ENCODE measurements at regions not wholly inside any gene's neighbourhood (a gene's known extent, or its start where the extent isn't known, plus 50 kb on each side); places are given as distances from the start of the nearest gene placed in this dataset.

GRCh38 chr17:33509331-33509730 is 216.2 kb upstream of the ASIC2 start:
- DNase-seq (ENCODE audit: low spot score in 2 of 2) (no peak), FAIRE-seq (no peak)

- FAIRE-seq, result no peak
- no peak for DNase-seq (ENCODE audit: low spot score in 2 of 2)
Observed at GRCh38 chr17:33511670-33512069, 218.6 kb upstream of the ASIC2 start.

- DNase-seq (ENCODE audit: low spot score in 2 of 2) (no peak), FAIRE-seq (no peak)
Observed at GRCh38 chr17:33512113-33512512, 219.0 kb upstream of the ASIC2 start.

DNA sequence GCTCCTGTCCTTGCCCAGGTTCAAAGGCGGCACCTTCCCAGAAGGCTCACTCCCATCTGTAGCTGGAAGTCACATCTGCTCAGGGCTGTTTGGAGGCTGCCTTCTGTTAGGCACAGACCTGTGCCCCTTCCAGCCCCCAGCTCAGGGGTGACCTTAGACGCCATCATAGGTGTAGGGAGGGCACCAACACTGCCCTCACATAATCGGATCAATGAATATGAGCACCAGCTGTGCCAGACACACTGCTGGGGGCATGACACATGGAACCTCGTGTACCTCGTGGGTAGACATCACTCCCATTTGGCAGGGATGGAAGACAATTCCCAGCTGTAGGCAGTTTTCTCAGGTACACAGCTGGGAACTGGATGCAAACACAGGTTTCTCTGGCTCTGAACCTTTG is 220.7 kb upstream of the ASIC2 start:
- DNase-seq (ENCODE audit: low spot score in 2 of 2) (no peak), FAIRE-seq (no peak)

- no peak for FAIRE-seq
- no peak for DNase-seq (ENCODE audit: low spot score in 2 of 2)
Observed at GRCh38 chr17:33514369-33514768, 221.3 kb upstream of the ASIC2 start.

GRCh38 chr17:33515974-33516373 is 222.9 kb upstream of the ASIC2 start:
- FAIRE-seq, result no peak
- no peak for DNase-seq (ENCODE audit: low spot score in 2 of 2)

DNA sequence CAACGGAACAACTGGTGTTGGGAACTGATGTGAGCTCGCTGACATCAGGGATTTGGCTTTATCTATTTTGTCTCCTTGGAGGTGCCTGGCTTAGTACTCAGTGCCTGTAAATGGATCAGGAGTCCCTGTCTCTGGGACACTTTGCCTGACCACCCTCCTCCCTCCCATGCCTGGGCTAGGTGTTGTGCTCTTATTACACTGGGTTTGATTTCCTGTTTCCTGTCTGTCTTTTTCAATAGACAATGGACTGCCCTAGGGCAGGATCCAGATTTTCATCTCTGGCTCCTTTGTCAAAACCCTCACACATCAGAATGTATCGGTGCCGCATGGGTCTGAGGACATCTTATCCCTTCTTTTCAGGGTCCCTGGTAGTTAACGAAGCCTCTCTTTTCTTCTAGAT is 223.6 kb upstream of the ASIC2 start:
- DNase-seq (ENCODE audit: low spot score in 2 of 2) (no peak), FAIRE-seq (no peak)

DNA sequence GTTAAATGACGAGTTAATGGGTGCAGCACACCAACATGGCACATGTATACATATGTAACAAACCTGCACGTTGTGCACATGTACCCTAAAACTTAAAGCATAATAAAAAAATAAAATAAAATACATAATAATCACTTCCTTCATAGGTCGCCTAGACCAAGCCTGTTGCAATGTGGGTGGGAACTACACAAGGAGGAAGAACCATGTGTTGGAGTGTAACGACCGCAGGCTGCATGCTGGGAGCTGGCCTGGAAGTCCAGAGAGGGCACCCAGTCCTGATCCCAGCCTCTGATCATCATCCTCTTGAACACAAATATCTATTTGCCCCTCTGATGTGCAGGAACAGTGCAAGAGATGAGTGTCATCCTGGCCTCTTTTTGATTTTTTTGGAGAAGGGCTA is 224.7 kb upstream of the ASIC2 start:
- FAIRE-seq, result no peak
- no peak for DNase-seq (ENCODE audit: low spot score in 2 of 2)

DNA sequence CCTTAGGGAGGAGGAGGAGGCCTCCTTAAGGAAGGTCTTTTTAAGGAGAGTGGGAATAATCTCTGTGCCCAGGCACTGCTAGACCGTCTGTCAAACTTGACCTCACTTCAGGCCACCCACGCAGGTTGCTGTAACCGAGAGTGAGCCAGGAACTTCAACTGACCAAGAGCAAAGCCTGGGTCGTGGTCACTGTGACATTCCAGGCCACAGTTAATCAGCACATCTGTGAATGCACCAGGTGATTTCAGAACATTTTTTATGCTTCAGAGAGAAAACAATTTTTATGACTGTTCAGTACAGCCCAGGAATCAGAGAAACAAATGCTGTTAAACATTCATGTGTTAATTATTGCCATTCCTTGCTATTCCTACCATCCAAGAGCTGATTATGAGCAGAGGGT is 226.6 kb upstream of the ASIC2 start:
- no peak for DNase-seq (ENCODE audit: low spot score in 2 of 2)
- FAIRE-seq, result no peak

- no peak for FAIRE-seq
- DNase-seq (ENCODE audit: low spot score in 2 of 2), result peak; percentile 8 to 52
Observed at GRCh38 chr17:33520426-33521330, 227.6 kb upstream of the ASIC2 start.

DNA sequence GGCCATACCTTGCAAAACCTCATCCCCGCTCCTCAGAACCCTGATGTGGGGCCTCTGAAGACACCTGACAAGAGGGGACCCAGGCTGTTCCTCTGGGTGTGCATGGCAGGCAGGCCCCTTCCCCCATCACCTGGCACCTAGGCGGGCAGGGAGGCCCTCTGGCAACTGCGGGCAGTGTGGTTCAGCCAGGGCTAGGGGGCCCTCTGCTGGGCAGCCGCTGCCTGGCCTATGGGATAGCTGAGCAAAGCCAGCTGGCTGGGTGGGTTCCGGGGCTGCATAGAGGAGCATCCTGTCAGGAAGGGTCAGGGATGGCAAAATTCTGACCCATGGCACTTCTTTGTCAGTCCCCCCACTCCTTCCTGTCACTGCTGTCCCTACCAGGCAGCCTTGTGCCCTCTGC is 228.7 kb upstream of the ASIC2 start:
- no peak for FAIRE-seq

GRCh38 chr17:33522623-33523022 is 229.5 kb upstream of the ASIC2 start:
- no peak for DNase-seq (ENCODE audit: low spot score in 2 of 2)
- FAIRE-seq, result no peak

More for the DNA sequence above, 228.7 kb upstream of the ASIC2 start:
- DNase-seq (ENCODE audit: low spot score in 2 of 2), result peak in 1 of 2 donors; percentile 31

DNA sequence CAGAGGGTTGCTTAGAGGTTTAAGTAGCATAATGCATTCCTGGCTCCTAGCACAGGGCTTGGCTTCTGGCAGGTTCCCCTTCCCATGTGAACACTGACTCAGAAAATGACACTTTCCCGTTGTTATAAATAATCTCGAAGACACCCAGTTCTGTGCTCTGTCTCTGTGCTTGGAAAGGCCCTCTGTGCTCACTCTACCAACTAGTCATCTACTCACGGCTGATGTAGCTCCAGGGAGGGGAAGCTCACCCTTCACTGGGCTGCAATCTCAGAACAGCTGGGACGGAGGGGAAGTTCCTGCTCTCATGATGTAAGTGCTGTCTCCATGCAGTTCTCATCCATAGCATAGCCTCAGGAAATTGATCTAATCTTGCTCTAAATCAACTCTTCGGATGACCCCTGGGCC is 230.5 kb upstream of the ASIC2 start:
- FAIRE-seq, result no peak
- peak in 1 of 2 donors; percentile 43 for DNase-seq (ENCODE audit: low spot score in 2 of 2)

DNA sequence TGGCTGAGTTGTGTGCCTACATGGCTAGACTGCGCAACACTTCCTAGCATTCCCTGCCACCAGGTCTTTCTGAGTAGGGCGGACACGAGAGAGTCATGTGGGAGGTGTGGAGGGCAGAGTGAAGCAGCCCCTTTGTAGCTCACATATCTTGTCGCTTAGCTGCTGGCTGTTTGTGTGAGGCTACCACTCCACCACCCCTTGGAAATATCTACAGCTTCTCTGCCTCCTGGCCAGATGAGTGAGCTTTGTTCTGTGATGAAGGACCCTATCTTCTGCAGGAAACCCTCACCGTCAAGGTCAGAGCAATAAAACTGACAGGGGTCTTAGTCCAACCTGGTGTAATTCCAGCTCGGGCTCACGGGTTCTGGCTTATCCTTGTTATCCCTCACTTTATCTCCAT is 232.1 kb upstream of the ASIC2 start:
- DNase-seq (ENCODE audit: low spot score in 2 of 2) (no peak), FAIRE-seq (no peak)

GRCh38 chr17:33526717-33527116 is 233.6 kb upstream of the ASIC2 start:
- FAIRE-seq (no peak), DNase-seq (ENCODE audit: low spot score in 2 of 2) (no peak)

GRCh38 chr17:33527290-33527689 is 234.2 kb upstream of the ASIC2 start:
- DNase-seq (ENCODE audit: low spot score in 2 of 2), result no peak

GRCh38 chr17:33528846-33529245 is 235.8 kb upstream of the ASIC2 start:
- no peak for DNase-seq (ENCODE audit: low spot score in 2 of 2)
- no peak for FAIRE-seq

More at GRCh38 chr17:33527290-33527689, 234.2 kb upstream of the ASIC2 start:
- FAIRE-seq, result no peak

DNA sequence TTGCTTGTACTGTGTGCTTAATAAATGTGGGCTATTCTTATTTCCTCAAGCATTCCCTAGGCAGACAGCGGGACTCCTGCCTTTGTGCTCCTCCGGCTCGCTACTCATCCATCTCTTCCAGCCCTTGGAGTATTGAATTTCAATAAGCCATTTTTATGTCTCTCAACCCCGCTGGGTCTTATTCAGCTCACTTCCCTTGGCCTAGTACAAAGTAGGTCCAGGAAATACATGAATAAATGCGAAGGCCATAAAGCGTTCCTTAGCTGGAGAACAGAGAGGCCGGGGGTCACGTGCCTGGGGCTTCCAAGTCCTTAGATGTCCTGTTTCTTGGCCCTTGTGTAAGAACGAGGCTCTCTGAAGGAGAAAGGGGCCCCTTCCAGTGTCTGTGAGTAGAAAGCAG is 236.7 kb upstream of the ASIC2 start:
- no peak for DNase-seq (ENCODE audit: low spot score in 2 of 2)
- FAIRE-seq, result no peak

DNA sequence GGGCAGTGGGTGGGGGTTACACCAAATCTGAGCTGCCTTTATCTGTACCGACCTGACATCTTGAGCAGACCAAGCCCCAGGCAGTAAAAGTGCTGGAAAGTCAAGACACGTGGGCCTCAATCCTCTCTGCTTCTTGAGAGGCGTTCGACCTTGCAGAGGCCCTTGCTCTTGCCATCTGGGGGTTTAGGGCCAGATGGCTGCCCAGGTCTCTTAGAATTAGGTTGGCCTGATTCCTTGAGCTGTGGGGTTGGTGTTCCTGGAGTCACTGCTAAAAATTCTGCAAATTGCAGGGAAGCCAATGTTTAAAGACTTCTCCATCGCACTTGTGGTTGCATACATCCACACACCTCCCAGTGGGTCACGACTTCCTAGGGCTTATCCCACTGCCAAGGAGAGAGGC is 238.2 kb upstream of the ASIC2 start:
- no peak for DNase-seq (ENCODE audit: low spot score in 2 of 2)
- no peak for FAIRE-seq

- FAIRE-seq (no peak), DNase-seq (ENCODE audit: low spot score in 2 of 2) (no peak)
Observed at GRCh38 chr17:33534087-33534486, 241.0 kb upstream of the ASIC2 start.

GRCh38 chr17:33545124-33545523 is 252.0 kb upstream of the ASIC2 start:
- DNase-seq (ENCODE audit: low spot score in 2 of 2), result no peak
- FAIRE-seq, result no peak

DNA sequence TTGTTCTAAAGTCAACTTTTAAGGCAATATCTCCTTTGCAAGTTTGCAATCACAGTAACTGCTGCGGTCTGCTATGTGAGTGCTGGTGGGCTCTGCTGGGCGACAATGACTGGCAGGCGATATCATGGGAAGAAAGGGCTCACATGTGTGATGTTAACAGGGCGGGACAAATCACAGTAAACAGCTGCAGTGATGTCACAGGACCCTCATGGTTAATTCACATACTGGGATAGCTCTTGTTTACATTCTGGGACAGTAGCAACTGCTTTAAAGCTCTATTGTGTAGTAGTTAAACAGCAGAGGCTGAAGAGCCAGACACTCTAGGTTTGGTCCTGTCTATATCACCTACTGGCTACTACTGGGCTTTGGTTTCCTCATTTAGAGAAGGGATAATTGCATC is 257.2 kb upstream of the ASIC2 start:
- no peak for FAIRE-seq
- DNase-seq (ENCODE audit: low spot score in 2 of 2), result no peak

All from frontal cortex (tissue), 3 donors.